ENCODE measurements at regions not wholly inside any gene's neighbourhood (a gene's known extent, or its start where the extent isn't known, plus 50 kb on each side); places are given as distances from the start of the nearest gene placed in this dataset.

GRCh38 chr16:55207693-55208428 lies 116.1 kb upstream of the IRX6 start:
- TF ChIP-seq, protein P1, sequence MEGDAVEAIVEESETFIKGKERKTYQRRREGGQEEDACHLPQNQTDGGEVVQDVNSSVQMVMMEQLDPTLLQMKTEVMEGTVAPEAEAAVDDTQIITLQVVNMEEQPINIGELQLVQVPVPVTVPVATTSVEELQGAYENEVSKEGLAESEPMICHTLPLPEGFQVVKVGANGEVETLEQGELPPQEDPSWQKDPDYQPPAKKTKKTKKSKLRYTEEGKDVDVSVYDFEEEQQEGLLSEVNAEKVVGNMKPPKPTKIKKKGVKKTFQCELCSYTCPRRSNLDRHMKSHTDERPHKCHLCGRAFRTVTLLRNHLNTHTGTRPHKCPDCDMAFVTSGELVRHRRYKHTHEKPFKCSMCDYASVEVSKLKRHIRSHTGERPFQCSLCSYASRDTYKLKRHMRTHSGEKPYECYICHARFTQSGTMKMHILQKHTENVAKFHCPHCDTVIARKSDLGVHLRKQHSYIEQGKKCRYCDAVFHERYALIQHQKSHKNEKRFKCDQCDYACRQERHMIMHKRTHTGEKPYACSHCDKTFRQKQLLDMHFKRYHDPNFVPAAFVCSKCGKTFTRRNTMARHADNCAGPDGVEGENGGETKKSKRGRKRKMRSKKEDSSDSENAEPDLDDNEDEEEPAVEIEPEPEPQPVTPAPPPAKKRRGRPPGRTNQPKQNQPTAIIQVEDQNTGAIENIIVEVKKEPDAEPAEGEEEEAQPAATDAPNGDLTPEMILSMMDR (IDR thresholded peaks at IDR 0.05): no peak
- no peak for TF ChIP-seq POLR2A (IDR thresholded peaks at IDR 0.05)
